Esophagus (tissue), 2 donors: ENCODE measurements at regions not wholly inside any gene's neighbourhood (a gene's known extent, or its start where the extent isn't known, plus 50 kb on each side); places are given as distances from the start of the nearest gene placed in this dataset.

Experiments used
- H3K27ac ChIP-seq, 2 donors: one replicate each; pipeline ENCODE4 v1.5.1; 2013; ENCODE audit warnings: low read depth in 2 of 2, mild to moderate bottlenecking in 2 of 2, inconsistent platforms in 1 of 2, low read length in 1 of 2, moderate library complexity in 1 of 2
- H3K27me3 ChIP-seq, 2 donors: one replicate each; pipeline ENCODE4 v1.6.1; 2013; ENCODE audit warnings: low read length in 2 of 2, control low read depth in 1 of 2, mild to moderate bottlenecking in 1 of 2; ENCODE audit not compliant: insufficient read depth in 2 of 2, control insufficient read depth in 1 of 2
- H3K36me3 ChIP-seq, 2 donors: one replicate each; pipeline ENCODE4 v1.6.1; 2013; ENCODE audit warnings: low read length in 1 of 2; ENCODE audit not compliant: control insufficient read depth in 2 of 2, insufficient read depth in 2 of 2
- H3K4me1 ChIP-seq, 2 donors: one replicate each; pipeline ENCODE4 v1.6.1; 2013; ENCODE audit warnings: low read length in 1 of 2; ENCODE audit not compliant: control insufficient read depth in 2 of 2, insufficient read depth in 2 of 2
- H3K4me3 ChIP-seq, 2 donors: one replicate each; pipeline ENCODE4 v1.5.1; 2013; ENCODE audit warnings: low read length in 2 of 2, mild to moderate bottlenecking in 2 of 2, low read depth in 1 of 2, moderate library complexity in 1 of 2
- H3K9me3 ChIP-seq, 2 donors: one replicate each; pipeline ENCODE4 v1.6.1; 2013; ENCODE audit warnings: mild to moderate bottlenecking in 2 of 2, low read depth in 1 of 2, low read length in 1 of 2, moderate library complexity in 1 of 2; ENCODE audit not compliant: control insufficient read depth in 2 of 2, insufficient read depth in 1 of 2
- WGBS, 2 donors: extraction: QIAGEN DNeasy Blood & Tissue Kit; methylation state at CpG; one replicate each; pipeline ENCODE4 v1.1.7; 2013; 5-methylcytosine and 5-hydroxymethylcytosine counted together
- donor health status: healthy with polysubstance abuse.
- donor health status: Bipolar disorder and iron deficiency.

DNA sequence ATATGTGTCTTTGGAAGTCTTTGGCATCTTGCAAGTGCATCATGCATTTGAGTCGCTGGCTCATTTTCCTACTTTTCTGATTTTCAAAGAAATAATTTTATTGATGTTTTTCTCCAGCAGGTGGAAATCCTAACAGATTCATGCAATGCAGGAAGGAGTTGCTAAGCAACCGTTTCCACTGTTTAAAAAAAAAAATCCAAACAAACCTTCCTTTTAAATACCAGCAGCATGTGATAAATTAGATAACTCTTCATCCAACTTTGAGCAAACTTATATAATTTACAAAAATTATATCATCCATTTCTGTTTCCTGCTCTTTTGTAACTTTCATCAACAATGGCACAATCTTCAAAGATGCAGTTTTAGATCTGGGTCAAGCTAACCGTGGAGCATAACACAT, 364.1 kb downstream of the MFSD1 start:
- H3K9me3 ChIP-seq, result no peaks in the 10 kb centered on the region

DNA sequence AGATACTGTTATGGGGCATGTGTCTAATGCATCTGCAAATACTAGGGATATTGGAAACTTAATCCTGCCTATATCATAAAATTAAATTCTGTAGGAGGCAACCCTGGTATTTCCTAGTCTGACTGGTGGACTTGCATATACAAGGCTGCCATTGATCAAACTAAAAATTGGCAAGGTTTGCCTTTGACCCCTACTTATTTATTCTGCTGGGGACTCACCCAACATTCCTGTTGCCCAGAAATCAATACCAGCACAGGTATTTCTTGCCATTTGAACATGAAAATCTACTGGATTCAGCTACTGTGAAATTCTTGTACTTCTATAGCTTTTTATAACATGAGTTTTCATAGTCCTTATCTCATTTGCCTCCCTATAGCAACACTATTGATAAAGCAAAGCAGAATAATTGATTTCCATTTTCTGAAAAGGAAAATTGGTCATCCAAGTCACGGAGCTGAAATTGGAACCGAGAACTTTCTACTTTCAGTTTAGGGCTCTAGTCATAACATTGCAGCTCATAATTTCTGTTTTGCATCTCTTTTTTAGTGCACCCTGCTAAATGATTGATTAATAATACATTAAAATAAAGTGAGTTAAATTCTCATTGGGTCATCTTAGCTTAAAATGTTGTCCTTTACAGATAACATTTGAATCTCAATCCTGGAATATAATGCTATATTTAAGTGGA, 365.2 kb downstream of the MFSD1 start:
- H3K36me3 ChIP-seq, result no peaks in the 10 kb centered on the region
- H3K27me3 ChIP-seq, result no peaks in the 10 kb centered on the region
- H3K4me3 ChIP-seq, result no peak overlapping the region
- WGBS, 2 donors, result 79% methylated on average over 2 of the region's 2 CpGs
- no peaks in the 10 kb centered on the region for H3K4me1 ChIP-seq
- H3K27ac ChIP-seq, result no peak overlapping the region
- H3K9me3 ChIP-seq, result no peaks in the 10 kb centered on the region

More for the DNA sequence above, 364.1 kb downstream of the MFSD1 start:
- H3K27me3 ChIP-seq, result no peaks in the 10 kb centered on the region
- H3K4me1 ChIP-seq, result no peaks in the 10 kb centered on the region
- no peaks in the 10 kb centered on the region for H3K36me3 ChIP-seq
- no peak overlapping the region for H3K4me3 ChIP-seq
- 44 to 45% methylated on average over 3 of the region's 3 CpGs for WGBS, 2 donors
- no peak overlapping the region for H3K27ac ChIP-seq

DNA sequence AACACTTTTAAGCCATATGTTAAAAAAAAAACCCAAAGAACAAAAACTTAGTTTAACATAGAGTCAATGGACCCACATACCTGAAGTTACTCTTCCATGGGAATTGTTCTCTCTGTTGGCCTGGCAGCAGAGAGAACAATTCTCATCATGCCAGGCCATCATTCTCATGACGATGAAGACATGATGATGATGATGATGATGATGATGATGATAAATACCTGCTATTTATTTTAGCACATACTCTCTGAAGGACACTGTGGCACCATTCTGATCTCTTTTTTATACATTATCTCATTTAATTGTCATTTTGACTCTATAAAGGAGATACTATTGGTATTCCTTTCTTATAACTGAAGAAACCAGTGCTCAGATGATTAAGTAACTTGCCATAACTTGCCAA, 366.9 kb downstream of the MFSD1 start:
- H3K4me1 ChIP-seq, result no peaks in the 10 kb centered on the region
- H3K27ac ChIP-seq, result no peak overlapping the region
- 90 to 94% methylated on average over 1 of the region's 1 CpG for WGBS, 2 donors
- no peaks in the 10 kb centered on the region for H3K27me3 ChIP-seq
- H3K36me3 ChIP-seq, result no peaks in the 10 kb centered on the region
- no peak overlapping the region for H3K4me3 ChIP-seq
- no peaks in the 10 kb centered on the region for H3K9me3 ChIP-seq

DNA sequence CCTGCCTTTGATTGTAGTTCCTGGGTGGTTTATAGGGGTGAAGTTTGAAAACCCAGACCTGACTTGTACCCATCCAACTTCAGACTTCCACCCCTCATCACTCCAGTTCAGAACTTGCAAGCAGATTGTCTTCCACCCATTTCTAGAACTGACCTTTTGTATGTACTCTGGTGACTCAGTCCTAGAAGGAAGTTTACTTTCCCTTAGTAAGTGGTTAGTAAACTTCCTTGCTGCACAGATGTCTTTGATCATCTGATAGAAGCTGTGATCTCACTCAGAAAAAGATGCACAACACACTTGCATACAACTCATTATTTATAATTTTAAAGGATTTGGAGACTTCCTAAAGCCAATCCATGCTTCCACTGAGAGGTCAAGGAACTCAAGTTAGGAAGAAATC, 368.0 kb downstream of the MFSD1 start:
- H3K27ac ChIP-seq, result peak overlapping the region in 1 of 2 donors; percentile 18
- no peak overlapping the region for H3K4me3 ChIP-seq
- H3K27me3 ChIP-seq, result no peaks in the 10 kb centered on the region
- H3K4me1 ChIP-seq, result no peaks in the 10 kb centered on the region
- no peaks in the 10 kb centered on the region for H3K9me3 ChIP-seq
- no peaks in the 10 kb centered on the region for H3K36me3 ChIP-seq

DNA sequence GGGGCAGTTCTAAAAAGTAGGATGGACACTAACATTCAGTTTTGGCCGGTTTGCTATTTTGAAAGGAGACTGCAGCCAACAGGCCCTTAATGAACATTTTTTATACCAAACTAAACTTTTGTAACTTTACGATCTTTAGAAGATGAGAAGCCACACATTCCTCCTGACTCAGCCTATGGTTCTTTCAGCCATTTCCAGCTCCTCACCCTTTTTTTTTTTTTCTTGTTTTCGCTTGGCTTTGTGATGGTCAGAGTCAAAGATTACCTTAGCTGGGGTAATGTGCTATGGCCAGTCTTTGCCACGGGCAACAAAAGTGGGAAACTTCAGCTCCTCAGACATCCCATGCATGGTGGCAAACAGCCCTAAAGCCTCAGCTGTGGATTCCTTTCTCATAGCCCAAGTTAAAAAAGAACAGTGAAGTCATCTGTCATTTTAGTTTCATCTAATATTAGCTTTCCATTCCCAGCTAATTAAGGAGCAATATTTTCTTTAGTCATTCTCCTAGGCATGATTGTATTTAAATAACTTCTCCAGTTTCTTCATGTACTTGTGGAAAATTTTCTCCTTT, 368.7 kb downstream of the MFSD1 start:
- 59 to 62% methylated on average over 4 of the region's 4 CpGs for WGBS, 2 donors
- no peaks in the 10 kb centered on the region for H3K4me1 ChIP-seq
- no peaks in the 10 kb centered on the region for H3K36me3 ChIP-seq
- no peaks in the 10 kb centered on the region for H3K27me3 ChIP-seq
- no peaks in the 10 kb centered on the region for H3K9me3 ChIP-seq
- no peak overlapping the region for H3K4me3 ChIP-seq
- H3K27ac ChIP-seq, result no peak overlapping the region

DNA sequence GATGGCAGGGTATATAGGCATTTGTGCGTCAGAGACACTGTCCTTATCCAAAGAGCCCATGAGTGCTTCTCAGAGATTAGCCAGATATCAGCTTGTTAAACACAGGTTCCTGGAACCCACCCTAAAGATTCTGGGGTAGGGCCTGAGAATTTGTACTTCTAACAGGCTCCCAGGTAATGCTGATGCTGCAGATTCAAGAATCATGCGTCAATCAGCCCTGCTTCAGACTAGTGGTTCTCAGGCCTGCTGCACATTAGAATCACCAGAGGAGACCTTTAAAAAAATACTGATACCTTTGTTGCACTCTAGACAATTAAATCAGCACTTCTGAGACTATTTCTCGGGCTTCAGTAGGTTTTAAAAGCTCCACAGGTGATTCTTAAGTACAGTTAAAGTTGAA, 369.5 kb downstream of the MFSD1 start:
- Histone ChIP-seq H3K9me3 (no peaks in the 10 kb centered on the region), H3K36me3 (no peaks in the 10 kb centered on the region), H3K4me1 (no peaks in the 10 kb centered on the region), H3K27me3 (no peaks in the 10 kb centered on the region), H3K27ac (no peak overlapping the region), H3K4me3 (no peak overlapping the region)
- 56 to 67% methylated on average over 3 of the region's 3 CpGs for WGBS, 2 donors

DNA sequence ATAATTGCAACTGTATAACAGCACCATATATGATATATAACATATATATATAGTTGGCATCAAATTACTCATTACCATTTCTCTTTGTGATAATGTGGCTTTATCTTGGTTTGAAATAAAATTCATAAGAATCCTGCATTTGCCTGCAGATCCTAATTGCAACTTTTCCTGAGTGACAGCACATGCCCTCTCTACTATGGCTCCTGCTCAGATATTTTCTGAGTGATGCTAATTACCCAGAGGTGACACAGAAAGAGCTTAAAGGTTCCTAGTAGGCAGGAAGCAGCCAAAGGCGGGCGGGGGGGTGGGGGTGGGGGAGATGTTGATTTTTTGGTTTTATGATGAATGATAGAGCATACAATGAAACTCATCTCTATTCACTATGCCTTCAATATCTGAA, 370.6 kb downstream of the MFSD1 start:
- Histone ChIP-seq H3K9me3 (no peaks in the 10 kb centered on the region), H3K27me3 (no peaks in the 10 kb centered on the region), H3K36me3 (no peaks in the 10 kb centered on the region), H3K4me1 (no peaks in the 10 kb centered on the region), H3K4me3 (no peak overlapping the region), H3K27ac (no peak overlapping the region)
- WGBS, 2 donors, result 68 to 73% methylated on average over 2 of the region's 2 CpGs

DNA sequence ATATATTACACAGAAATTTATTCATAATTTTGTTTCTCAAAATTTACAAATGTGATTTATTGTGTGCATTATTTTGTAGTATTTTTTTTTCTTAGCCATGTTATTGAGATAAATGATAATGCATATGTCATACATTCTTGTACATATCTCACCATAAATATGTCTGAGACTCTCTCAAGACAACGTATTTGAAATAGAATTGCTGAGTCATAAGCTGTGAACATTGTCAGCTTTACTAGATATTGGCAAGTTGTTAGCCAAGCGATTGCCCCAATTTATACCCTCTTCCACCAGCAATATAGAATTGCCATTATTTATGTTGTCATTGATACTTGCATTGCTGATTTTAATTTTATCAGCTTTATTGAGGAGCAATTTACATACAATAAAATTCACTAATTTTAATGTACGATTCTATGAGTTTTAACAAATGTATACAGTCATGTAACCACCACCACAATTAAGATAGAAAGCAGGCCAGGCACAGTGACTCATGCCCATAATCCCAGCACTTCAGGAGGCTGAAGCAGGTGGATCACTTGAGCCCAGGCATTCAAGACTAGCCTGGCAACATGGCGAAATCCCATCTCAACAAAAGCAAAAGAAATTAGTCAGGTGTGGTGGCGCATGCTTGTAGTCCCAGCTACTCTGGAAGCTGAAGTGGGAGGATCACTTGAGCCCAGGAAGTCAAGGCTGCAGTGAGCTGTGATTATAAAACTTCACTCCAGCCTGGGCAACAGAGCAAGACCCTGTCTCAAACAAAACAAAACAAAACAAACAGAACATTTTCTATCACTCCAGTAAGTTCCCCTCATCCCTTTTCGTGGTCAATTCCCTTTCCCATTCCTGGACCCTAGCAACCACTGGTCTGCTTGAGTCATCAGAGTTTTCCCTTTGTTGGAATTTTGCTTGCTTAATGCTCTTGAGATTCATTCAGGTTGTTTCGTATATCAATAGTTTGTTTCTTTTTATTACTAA, 373.1 kb downstream of the MFSD1 start:
- H3K9me3 ChIP-seq, result no peaks in the 10 kb centered on the region
- H3K4me3 ChIP-seq, result no peak overlapping the region
- WGBS, 2 donors, result 58 to 64% methylated on average over 7 of the region's 7 CpGs
- no peaks in the 10 kb centered on the region for H3K36me3 ChIP-seq
- no peaks in the 10 kb centered on the region for H3K27me3 ChIP-seq
- no peak overlapping the region for H3K27ac ChIP-seq
- H3K4me1 ChIP-seq, result no peaks in the 10 kb centered on the region

DNA sequence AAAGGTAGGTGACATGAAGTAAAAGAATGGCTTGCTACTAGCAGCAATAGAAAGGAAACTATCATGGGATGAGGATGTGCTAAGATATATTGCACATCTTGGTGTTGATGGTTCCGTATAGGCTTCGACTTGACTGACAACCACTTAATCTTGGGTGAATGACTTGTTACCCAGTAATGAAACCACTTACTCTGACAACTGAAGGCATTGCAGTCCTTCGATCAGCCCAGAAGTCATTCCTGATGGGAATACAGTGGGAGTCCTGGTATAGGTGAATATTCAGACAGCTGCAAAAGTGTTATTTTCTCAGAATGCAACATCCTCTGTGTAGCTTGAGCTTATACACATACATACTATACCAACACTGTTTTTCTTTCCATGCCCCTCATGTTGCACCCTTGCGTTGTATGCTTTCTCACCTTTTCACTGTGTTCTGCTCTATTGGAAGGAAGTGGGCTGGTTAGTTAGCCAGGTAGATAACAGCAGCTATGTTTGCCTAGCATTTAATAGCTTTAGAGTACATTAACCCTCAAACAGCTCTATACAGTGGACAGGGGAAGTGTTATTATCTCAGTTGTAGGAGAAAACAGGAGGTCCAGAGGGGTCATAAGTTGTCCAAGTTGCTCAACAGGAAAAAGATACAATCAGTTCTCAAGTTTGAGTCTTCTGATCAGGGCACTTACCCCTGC, 376.5 kb downstream of the MFSD1 start:
- Histone ChIP-seq H3K36me3 (no peaks in the 10 kb centered on the region), H3K4me1 (no peaks in the 10 kb centered on the region), H3K9me3 (peaks cover 0 to 2% of the 10 kb centered on the region in 2 donors), H3K27ac (no peak overlapping the region), H3K27me3 (no peaks in the 10 kb centered on the region), H3K4me3 (no peak overlapping the region)
- 64 to 76% methylated on average over 4 of the region's 4 CpGs for whole genome bisulfite sequencing, 2 donors
